ENCODE measurements at regions not wholly inside any gene's neighbourhood (a gene's known extent, or its start where the extent isn't known, plus 50 kb on each side); places are given as distances from the start of the nearest gene placed in this dataset.

DNA sequence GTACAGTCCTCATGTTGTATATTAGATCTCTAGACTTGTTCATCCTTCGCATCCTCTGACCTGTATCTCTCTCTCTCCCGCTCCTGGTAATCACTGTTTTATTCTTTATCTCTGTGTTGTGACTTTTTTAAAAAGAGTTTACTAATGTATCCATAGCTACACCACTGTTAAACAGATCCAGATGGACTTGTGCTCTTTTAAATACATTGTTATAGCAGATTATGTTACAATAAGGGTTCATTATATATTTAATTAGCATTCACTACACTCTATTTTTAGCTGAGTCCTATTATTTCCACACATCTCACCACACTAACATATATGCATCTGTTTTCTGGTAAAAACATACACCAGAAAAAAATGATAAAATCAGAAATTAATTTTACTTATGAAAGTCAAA, 90.5 kb downstream of the RBM43 start:
- no peak for DNase-seq
- Histone ChIP-seq H3K4me1 (no peaks in the 10 kb centered on the region), H3K36me3 (ENCODE audit: low read depth, missing control alignments) (no peaks in the 10 kb centered on the region), H3K27ac (no peak overlapping the region), H3K4me3 (no peak overlapping the region), H3K9me3 (no peaks in the 10 kb centered on the region), H3K27me3 (no peaks in the 10 kb centered on the region)
- 78 to 83% methylated on average over 2 of the region's 2 CpGs for WGBS, 2 donors
- TF ChIP-seq, protein P1, sequence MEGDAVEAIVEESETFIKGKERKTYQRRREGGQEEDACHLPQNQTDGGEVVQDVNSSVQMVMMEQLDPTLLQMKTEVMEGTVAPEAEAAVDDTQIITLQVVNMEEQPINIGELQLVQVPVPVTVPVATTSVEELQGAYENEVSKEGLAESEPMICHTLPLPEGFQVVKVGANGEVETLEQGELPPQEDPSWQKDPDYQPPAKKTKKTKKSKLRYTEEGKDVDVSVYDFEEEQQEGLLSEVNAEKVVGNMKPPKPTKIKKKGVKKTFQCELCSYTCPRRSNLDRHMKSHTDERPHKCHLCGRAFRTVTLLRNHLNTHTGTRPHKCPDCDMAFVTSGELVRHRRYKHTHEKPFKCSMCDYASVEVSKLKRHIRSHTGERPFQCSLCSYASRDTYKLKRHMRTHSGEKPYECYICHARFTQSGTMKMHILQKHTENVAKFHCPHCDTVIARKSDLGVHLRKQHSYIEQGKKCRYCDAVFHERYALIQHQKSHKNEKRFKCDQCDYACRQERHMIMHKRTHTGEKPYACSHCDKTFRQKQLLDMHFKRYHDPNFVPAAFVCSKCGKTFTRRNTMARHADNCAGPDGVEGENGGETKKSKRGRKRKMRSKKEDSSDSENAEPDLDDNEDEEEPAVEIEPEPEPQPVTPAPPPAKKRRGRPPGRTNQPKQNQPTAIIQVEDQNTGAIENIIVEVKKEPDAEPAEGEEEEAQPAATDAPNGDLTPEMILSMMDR (IDR thresholded peaks at IDR 0.05), result no peak
- no peak for TF ChIP-seq POLR2A (IDR thresholded peaks at IDR 0.05)
- intact Hi-C loops (cut with DNase I; ENCODE audit: low total_unique reads), result no loop called here

DNA sequence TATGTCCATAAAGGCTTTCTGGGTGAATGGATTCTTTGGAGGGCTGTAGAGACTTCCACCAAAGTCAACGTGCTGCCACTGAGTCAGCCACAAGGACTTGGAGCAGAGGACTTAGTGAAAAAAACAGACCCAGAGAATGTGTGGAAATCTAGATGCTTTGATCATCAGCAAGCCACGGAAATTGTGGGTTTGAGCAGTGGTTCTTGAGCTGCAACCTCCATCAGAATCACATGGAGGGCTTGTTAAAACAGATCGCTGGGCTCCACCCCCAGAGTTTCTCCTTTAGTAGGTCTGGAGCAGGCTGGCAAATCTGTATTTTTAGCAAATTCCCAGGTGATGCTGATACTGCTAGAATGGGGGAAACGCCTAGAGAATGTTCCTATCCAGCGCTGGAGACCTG, 95.3 kb downstream of the RBM43 start:
- WGBS, 2 donors, result 84 to 92% methylated on average over 5 of the region's 5 CpGs
- intact Hi-C loops (cut with DNase I; ENCODE audit: low total_unique reads), result no loop called here
- no peak for DNase-seq
- H3K27ac ChIP-seq, result no peak overlapping the region
- no peaks in the 10 kb centered on the region for H3K4me1 ChIP-seq
- no peaks in the 10 kb centered on the region for H3K36me3 ChIP-seq (ENCODE audit: low read depth, missing control alignments)
- TF ChIP-seq POLR2A (IDR thresholded peaks at IDR 0.05), result no peak
- no peak overlapping the region for H3K4me3 ChIP-seq
- H3K9me3 ChIP-seq, result no peaks in the 10 kb centered on the region
- H3K27me3 ChIP-seq, result no peaks in the 10 kb centered on the region

DNA sequence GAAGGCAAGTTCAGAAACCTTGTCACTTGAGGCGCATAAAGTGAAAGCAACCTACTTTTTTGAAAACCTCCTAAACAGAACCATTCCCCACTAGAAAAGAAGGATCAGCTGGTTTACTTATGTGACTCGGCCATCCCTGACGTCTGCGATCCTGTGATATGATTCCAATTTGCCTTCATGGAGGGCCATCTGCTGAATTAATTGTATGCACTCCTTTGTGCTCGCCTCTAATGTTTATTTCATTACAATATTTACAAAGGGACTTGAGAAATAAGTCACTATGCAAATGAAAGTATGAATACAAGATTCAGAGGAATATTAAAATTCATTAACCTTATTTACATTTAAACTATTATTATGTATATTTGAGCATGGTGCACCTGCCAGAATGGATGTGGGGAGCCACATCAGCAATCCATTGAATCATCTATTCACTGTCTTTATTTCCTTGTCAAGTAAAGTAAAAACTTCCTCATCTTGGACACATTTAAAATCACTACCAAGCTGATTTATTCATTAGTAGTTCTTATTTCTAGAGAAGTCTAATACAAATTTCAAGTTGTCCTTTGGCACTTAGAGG, 96.5 kb downstream of the RBM43 start:
- Histone ChIP-seq H3K27me3 (no peaks in the 10 kb centered on the region), H3K36me3 (ENCODE audit: low read depth, missing control alignments) (no peaks in the 10 kb centered on the region), H3K27ac (no peak overlapping the region), H3K9me3 (no peaks in the 10 kb centered on the region), H3K4me1 (no peaks in the 10 kb centered on the region), H3K4me3 (no peak overlapping the region)
- 95 to 98% methylated on average over 5 of the region's 5 CpGs for WGBS, 2 donors
- intact Hi-C loops (cut with DNase I; ENCODE audit: low total_unique reads), result no loop called here
- no peak for TF ChIP-seq POLR2A (IDR thresholded peaks at IDR 0.05)
- TF ChIP-seq, protein P1 (IDR thresholded peaks at IDR 0.05), result no peak
- no peak for DNase-seq

DNA sequence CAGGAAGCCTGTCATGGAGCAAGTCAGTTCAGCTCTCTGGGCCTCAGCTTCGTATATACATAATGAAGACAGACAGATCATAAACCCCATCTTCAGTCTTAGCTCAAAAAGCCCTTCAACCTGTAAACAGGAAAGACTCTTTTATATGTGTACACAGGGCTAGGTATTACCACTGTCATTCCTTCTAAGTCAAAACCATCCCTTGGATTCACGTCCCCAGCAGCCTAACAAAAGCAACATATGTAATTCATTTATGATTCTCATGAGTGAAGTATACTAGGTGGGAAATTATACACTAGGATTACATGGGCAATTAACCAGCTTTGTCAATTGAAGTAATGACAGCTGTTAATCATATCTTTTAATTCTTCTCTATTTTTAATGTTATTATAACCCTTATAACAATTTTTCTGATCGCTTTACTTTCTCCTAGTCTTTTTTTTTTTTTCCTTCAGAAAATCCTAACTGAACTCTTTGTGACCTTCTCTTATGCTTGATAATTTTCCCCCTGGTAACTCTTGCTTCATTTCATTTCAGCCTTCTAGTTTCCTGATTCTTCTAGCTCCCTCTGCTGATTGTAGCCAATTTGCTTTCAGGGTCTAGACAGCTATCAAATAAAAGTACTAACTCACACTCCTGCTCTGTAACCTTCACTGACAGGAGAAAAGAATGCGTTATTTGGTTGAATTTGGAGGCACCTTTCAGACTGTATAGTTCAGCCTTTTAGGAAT, 99.7 kb downstream of the RBM43 start:
- DNase-seq, result no peak
- Histone ChIP-seq H3K27ac (no peak overlapping the region), H3K36me3 (ENCODE audit: low read depth, missing control alignments) (no peaks in the 10 kb centered on the region), H3K9me3 (no peaks in the 10 kb centered on the region), H3K4me1 (no peaks in the 10 kb centered on the region), H3K4me3 (no peak overlapping the region), H3K27me3 (no peaks in the 10 kb centered on the region)
- 68 to 73% methylated on average over 4 of the region's 4 CpGs for WGBS, 2 donors
- TF ChIP-seq, protein P1 (IDR thresholded peaks at IDR 0.05), result no peak
- TF ChIP-seq POLR2A (IDR thresholded peaks at IDR 0.05), result no peak
- intact Hi-C loops (cut with DNase I; ENCODE audit: low total_unique reads), result no loop called here

DNA sequence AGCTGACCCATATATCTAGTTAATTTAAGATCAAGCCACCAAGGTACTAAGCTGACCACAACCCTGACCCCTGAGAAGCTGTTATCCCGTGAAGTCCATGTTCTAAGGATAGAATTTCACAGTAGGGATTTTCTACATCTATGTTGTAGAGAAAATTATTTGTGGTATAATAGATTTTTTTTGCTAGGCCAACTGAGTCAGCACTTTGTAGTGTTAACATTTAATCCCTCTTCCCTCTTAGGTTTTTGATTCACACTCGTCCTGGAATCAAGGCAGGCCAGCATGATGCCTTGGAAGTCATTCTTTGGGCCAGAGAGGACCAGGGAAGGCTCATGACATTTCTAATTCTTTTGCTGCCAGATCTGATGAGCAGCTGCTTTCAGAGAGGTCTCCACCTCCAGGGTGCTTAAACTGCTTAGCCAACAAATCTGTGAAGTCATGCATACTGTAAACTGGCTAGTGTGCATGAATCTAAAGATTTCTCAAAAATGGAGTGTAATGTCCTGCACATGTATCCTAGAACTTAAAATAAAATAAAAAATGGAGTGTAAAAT, 102.5 kb downstream of the RBM43 start:
- Histone ChIP-seq H3K27ac (no peak overlapping the region), H3K27me3 (no peaks in the 10 kb centered on the region), H3K4me1 (no peaks in the 10 kb centered on the region), H3K36me3 (ENCODE audit: low read depth, missing control alignments) (no peaks in the 10 kb centered on the region), H3K4me3 (no peak overlapping the region), H3K9me3 (no peaks in the 10 kb centered on the region)
- intact Hi-C loops (cut with DNase I; ENCODE audit: low total_unique reads), result no loop called here
- TF ChIP-seq, protein P1 (IDR thresholded peaks at IDR 0.05), result no peak
- TF ChIP-seq POLR2A (IDR thresholded peaks at IDR 0.05), result no peak
- no peak for DNase-seq
- 75 to 84% methylated on average over 2 of the region's 2 CpGs for WGBS, 2 donors

Data from testis (tissue), 2 donors.